LNCaP clone FGC (cell line): ENCODE measurements at regions not wholly inside any gene's neighbourhood (a gene's known extent, or its start where the extent isn't known, plus 50 kb on each side); places are given as distances from the start of the nearest gene placed in this dataset.

Experiments used
- DNase-seq: peaks from one replicate; pipeline ENCODE4 v3.0.0-alpha.2; 2011; ENCODE audit warnings: low read depth
- H3K4me3 ChIP-seq: 2 replicates; pipeline ENCODE4 v1.5.1; 2011; ENCODE audit warnings: mild to moderate bottlenecking, low read depth, low read length, control low read depth
- CTCF ChIP-seq: IDR thresholded peaks from 2 replicates; pipeline ENCODE4 v1.5.1; 2012; ENCODE audit warnings: mild to moderate bottlenecking; ENCODE audit not compliant: control insufficient read depth, insufficient read depth; ENCODE audit errors: extremely low read depth

GRCh38 chr12:83622205-83622604 lies 935.5 kb downstream of the TMTC2 start:
- no peak overlapping the region for H3K4me3 ChIP-seq
- TF ChIP-seq CTCF: no peak
- no peak for DNase-seq

GRCh38 chr12:83619973-83620372 lies 933.3 kb downstream of the TMTC2 start:
- no peak overlapping the region for H3K4me3 ChIP-seq
- no peak for TF ChIP-seq CTCF
- DNase-seq: no peak

GRCh38 chr12:83615152-83615551 lies 928.4 kb downstream of the TMTC2 start:
- no peak for TF ChIP-seq CTCF
- no peak for DNase-seq
- H3K4me3 ChIP-seq: no peak overlapping the region

GRCh38 chr12:83613586-83614110 lies 926.9 kb downstream of the TMTC2 start:
- no peak for DNase-seq
- H3K4me3 ChIP-seq: no peak overlapping the region
- TF ChIP-seq CTCF: no peak

GRCh38 chr12:83603106-83603505 lies 916.4 kb downstream of the TMTC2 start:
- no peak overlapping the region for H3K4me3 ChIP-seq
- no peak for TF ChIP-seq CTCF
- DNase-seq: no peak

GRCh38 chr12:83575326-83575725 lies 888.6 kb downstream of the TMTC2 start:
- no peak overlapping the region for H3K4me3 ChIP-seq
- no peak for TF ChIP-seq CTCF
- no peak for DNase-seq

GRCh38 chr12:83574142-83574541 lies 887.4 kb downstream of the TMTC2 start:
- no peak for TF ChIP-seq CTCF
- DNase-seq: peak; percentile 4
- H3K4me3 ChIP-seq: no peak overlapping the region
